Mammary epithelial cell (primary cell): ENCODE measurements at regions not wholly inside any gene's neighbourhood (a gene's known extent, or its start where the extent isn't known, plus 50 kb on each side); places are given as distances from the start of the nearest gene placed in this dataset.

ENCODE experiments used
- EZH2 ChIP-seq: IDR thresholded peaks from 2 replicates; pipeline ENCODE4 v1.6.1; 2012; ENCODE audit warnings: low read length, inconsistent platforms, borderline replicate concordance
- TF ChIP-seq, protein P1 (sequence below), 2 donors: IDR thresholded peaks in 1 of 2; conservative IDR thresholded peaks in 1 of 2; 2 replicates each; pipeline ENCODE4 v1.5.1; 2011 to 2012; ENCODE audit warnings: inconsistent platforms in 2 of 2, low read length in 2 of 2, mild to moderate bottlenecking in 2 of 2, control low read depth in 1 of 2, low read depth in 1 of 2; ENCODE audit not compliant: insufficient read depth in 1 of 2; ENCODE audit errors: extremely low read depth in 1 of 2

DNA sequence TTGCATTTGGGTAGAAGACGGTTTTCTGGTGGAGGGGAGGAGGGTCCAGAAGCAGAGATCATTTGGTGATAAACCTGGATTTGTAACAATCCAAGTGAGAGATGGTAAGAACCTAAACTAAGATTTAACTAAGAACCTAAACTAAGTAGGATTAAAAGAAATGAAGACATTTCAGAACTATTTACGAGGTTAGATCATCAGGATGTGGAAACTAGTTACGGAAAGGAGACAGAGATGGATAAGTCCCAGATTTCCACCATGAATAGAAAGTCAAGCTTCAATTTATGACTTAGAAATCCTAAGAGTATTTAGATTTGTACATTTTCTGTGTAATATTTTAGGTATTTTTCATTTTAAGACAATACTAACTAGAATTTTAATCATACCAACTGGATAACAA, 86.3 kb downstream of the SEC16B start:
- TF ChIP-seq, protein P1, sequence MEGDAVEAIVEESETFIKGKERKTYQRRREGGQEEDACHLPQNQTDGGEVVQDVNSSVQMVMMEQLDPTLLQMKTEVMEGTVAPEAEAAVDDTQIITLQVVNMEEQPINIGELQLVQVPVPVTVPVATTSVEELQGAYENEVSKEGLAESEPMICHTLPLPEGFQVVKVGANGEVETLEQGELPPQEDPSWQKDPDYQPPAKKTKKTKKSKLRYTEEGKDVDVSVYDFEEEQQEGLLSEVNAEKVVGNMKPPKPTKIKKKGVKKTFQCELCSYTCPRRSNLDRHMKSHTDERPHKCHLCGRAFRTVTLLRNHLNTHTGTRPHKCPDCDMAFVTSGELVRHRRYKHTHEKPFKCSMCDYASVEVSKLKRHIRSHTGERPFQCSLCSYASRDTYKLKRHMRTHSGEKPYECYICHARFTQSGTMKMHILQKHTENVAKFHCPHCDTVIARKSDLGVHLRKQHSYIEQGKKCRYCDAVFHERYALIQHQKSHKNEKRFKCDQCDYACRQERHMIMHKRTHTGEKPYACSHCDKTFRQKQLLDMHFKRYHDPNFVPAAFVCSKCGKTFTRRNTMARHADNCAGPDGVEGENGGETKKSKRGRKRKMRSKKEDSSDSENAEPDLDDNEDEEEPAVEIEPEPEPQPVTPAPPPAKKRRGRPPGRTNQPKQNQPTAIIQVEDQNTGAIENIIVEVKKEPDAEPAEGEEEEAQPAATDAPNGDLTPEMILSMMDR (conservative IDR thresholded peaks at IDR 0.05 in 1 of 2, IDR thresholded peaks at IDR 0.05 in 1 of 2; ENCODE audit: extremely low read depth in 1 of 2, insufficient read depth in 1 of 2, low read depth in 1 of 2, low read length in 2 of 2): no peak
- no peak for TF ChIP-seq EZH2
